A673 (cell line): ENCODE measurements at regions not wholly inside any gene's neighbourhood (a gene's known extent, or its start where the extent isn't known, plus 50 kb on each side); places are given as distances from the start of the nearest gene placed in this dataset.
"Not testable (repeated sequence)": the region's sequence is repeated elsewhere in the genome, so short reads cannot be mapped to it uniquely, and the experiment has no call there.

Source experiments
- BruUV-seq: library from RNA; stranded (reverse); fragments of 400-500 nt; replicated peaks from 2 replicates; lab custom pipeline; 2021; lab: Mats Ljungman, UMichigan
- CTCF ChIA-PET: fragments of 300-600 bp; sonication (Branson Sonifier 250); formaldehyde crosslinking; loops from one replicate; lab custom pipeline; 2022; ENCODE audit warnings: antibody characterized with exemption; lab: Charles Lee
- POLR2A ChIA-PET: fragments of 300-600 bp; sonication (Branson Sonifier 250); formaldehyde crosslinking; loops from one replicate; lab custom pipeline; 2022; ENCODE audit warnings: antibody characterized with exemption; ENCODE audit not compliant: low non-redundant PET; lab: Charles Lee
- DNase-seq: peaks from one replicate; pipeline ENCODE4 v3.0.0-alpha.2; 2015; ENCODE audit warnings: low spot score
- H3K27ac ChIP-seq: fragments of 200-600 bp; sonication (generic); 2 replicates; pipeline ENCODE4 v1.5.1; 2016; ENCODE audit warnings: mixed run types, low read depth, mild to moderate bottlenecking, mixed read lengths, antibody characterized with exemption, low read length; ENCODE audit not compliant: poor library complexity, severe bottlenecking
- H3K27me3 ChIP-seq: fragments of 200-600 bp; sonication (generic); replicated peaks from 2 replicates; pipeline ENCODE4 v1.6.1; 2017; ENCODE audit warnings: mixed run types, low read depth, mild to moderate bottlenecking, mixed read lengths, antibody characterized with exemption, low read length; ENCODE audit not compliant: insufficient read depth, poor library complexity
- H3K36me3 ChIP-seq: fragments of 200-600 bp; sonication (generic); 2 replicates; pipeline ENCODE4 v1.6.1; 2016; ENCODE audit warnings: mixed run types, mild to moderate bottlenecking, mixed read lengths, antibody characterized with exemption, low read length; ENCODE audit not compliant: insufficient read depth, poor library complexity, severe bottlenecking
- H3K4me1 ChIP-seq: fragments of 200-600 bp; sonication (generic); 2 replicates; pipeline ENCODE4 v1.6.1; 2017; ENCODE audit warnings: mixed run types, mild to moderate bottlenecking, mixed read lengths, antibody characterized with exemption, low read length; ENCODE audit not compliant: insufficient read depth, poor library complexity, severe bottlenecking
- H3K4me3 ChIP-seq: fragments of 200-600 bp; sonication (generic); 2 replicates; pipeline ENCODE4 v1.5.1; 2016; ENCODE audit warnings: low read depth, mixed run types, mild to moderate bottlenecking, mixed read lengths, low read length; ENCODE audit not compliant: poor library complexity, severe bottlenecking
- H3K9me3 ChIP-seq: fragments of 200-600 bp; sonication (generic); 2 replicates; pipeline ENCODE4 v1.6.1; 2016; ENCODE audit warnings: mixed run types, low read depth, mild to moderate bottlenecking, mixed read lengths, antibody characterized with exemption, low read length; ENCODE audit not compliant: poor library complexity, severe bottlenecking
- CTCF ChIP-seq: fragments of 300-800, 200-600 bp; sonication (generic); conservative IDR thresholded peaks from 2 replicates; pipeline ENCODE4 v1.5.1; 2017; ENCODE audit warnings: low read depth, mild to moderate bottlenecking, antibody characterized with exemption, low read length, moderate library complexity, mixed read lengths
- EZH2 ChIP-seq: fragments of 200-600 bp; sonication (generic); IDR thresholded peaks from 2 replicates; pipeline ENCODE4 v1.6.1; 2017; ENCODE audit warnings: borderline replicate concordance, low read depth, mild to moderate bottlenecking, mixed read lengths, antibody characterized with exemption, low read length; ENCODE audit not compliant: poor library complexity, severe bottlenecking
- intact Hi-C: fragments of 100-400 bp; cut with micrococcal nuclease; formaldehyde crosslinking; loops from one replicate; pipeline ENCODE4 v1.10.0; 2022; ENCODE audit not compliant: unreplicated experiment

DNA sequence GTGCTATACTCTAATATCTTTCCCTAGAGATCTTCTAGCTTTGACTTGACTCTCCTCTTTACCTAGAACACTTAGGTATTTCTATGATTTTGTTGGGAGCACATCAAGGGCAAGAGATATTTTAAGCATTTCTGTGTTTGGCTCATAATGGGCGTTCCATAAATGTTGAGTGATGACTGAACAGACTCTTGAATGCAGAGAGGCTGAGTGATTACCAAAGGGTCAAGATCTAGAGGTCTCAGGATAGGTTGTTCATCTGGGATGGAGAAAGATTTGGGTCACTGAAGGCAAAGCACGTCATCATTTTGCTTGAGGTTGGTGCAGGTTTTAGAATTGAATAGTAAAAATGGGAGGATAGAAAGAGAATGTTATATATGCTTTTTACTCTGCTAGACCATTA lies 705.4 kb upstream of the B3GALT2 start:
- no peak for DNase-seq
- BruUV-seq, result no TSS peak
- intact Hi-C loops, result no loop called here
- no peaks in the 10 kb centered on the region for H3K36me3 ChIP-seq
- no peaks in the 10 kb centered on the region for H3K4me1 ChIP-seq
- ChIA-PET CTCF (no interaction called here), POLR2A (no interaction called here)
- TF ChIP-seq CTCF, result no peak
- TF ChIP-seq EZH2, result no peak
- H3K27me3 ChIP-seq, result no peaks in the 10 kb centered on the region
- H3K27ac ChIP-seq, result no peak overlapping the region
- H3K4me3 ChIP-seq, result no peak overlapping the region
- no peaks in the 10 kb centered on the region for H3K9me3 ChIP-seq

- TF ChIP-seq EZH2, result no peak
- no peak for TF ChIP-seq CTCF
- Histone ChIP-seq H3K4me1 (no peaks in the 10 kb centered on the region), H3K36me3 (no peaks in the 10 kb centered on the region), H3K9me3 (no peaks in the 10 kb centered on the region), H3K27ac (no peak overlapping the region), H3K4me3 (no peak overlapping the region), H3K27me3 (no peaks in the 10 kb centered on the region)
- DNase-seq, result no peak
- intact Hi-C loops, result no loop called here
- POLR2A ChIA-PET, result no interaction called here
- no TSS peak for BruUV-seq
- CTCF ChIA-PET, result no interaction called here
These were observed 704.5 kb upstream of the B3GALT2 start for GRCh38 chr1:193890935-193891334.

GRCh38 chr1:193884848-193885558 lies 698.6 kb upstream of the B3GALT2 start:
- no peaks in the 10 kb centered on the region for H3K9me3 ChIP-seq
- no TSS peak for BruUV-seq
- no peaks in the 10 kb centered on the region for H3K36me3 ChIP-seq
- no peak overlapping the region for H3K4me3 ChIP-seq
- no peak overlapping the region for H3K27ac ChIP-seq
- intact Hi-C loops, result no loop called here
- POLR2A ChIA-PET, result no interaction called here
- H3K27me3 ChIP-seq, result no peaks in the 10 kb centered on the region
- DNase-seq, result no peak
- TF ChIP-seq EZH2 (no peak), CTCF (no peak)
- H3K4me1 ChIP-seq, result no peaks in the 10 kb centered on the region
- CTCF ChIA-PET, result no interaction called here

DNA sequence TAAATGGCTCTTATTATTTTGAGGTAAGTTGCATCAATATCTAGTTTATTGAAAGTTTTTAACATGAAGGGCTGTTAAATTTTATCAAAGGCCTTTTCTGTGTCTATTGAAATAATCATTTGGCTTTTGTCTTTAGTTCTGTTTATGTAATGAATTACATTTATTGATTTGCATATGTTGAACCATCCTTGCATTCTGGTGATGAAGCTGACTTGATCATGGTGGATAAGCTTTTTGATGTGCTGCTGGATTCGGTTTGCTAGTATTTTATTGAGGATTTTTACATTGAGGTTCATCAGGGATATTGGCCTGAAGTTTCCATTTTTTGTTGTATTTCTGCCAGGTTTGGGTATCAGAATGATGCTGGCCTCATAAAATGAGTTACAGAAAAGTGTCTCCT lies 691.5 kb upstream of the B3GALT2 start:
- POLR2A ChIA-PET, H3K4me3 ChIP-seq, BruUV-seq, H3K27me3 ChIP-seq, H3K27ac ChIP-seq, intact Hi-C loops, DNase-seq, H3K36me3 ChIP-seq, CTCF ChIA-PET, H3K4me1 ChIP-seq: not testable (repeated sequence)
- peaks cover 10% of the 10 kb centered on the region for H3K9me3 ChIP-seq
